B cell (primary cell): ENCODE measurements at regions not wholly inside any gene's neighbourhood (a gene's known extent, or its start where the extent isn't known, plus 50 kb on each side); places are given as distances from the start of the nearest gene placed in this dataset.

Experiments
- EZH2 ChIP-seq: IDR thresholded peaks from 2 replicates; pipeline ENCODE4 v1.6.1; 2012; ENCODE audit warnings: borderline replicate concordance, low read depth, mild to moderate bottlenecking, moderate library complexity, low read length; ENCODE audit not compliant: insufficient read depth, poor library complexity, severe bottlenecking
- TF ChIP-seq, protein P1 (sequence below): fragments of 200-600 bp; IDR thresholded peaks from one replicate; pipeline ENCODE4 v1.8.0; 2022; ENCODE audit warnings: antibody characterized with exemption, mild to moderate bottlenecking

DNA sequence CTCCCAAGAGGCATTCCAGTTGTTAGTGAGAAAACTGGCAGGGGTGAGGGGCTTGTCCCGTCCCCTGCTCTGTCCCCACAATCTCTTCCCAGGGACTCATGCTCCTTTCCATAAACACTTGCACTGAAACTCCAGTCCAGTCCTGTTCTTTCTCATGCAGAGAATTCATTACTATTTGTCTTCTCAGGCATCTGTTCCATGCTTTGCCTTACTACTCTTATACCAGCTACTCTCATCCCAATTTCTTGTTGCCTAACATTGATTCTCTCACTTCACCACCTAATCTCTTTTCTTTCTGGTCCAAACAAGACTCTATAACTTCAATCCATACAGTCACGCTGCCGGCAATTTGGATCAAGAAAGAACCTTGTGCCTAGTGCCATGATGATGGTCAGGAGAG lies 97.1 kb upstream of the VEGFC start:
- TF ChIP-seq, protein P1, sequence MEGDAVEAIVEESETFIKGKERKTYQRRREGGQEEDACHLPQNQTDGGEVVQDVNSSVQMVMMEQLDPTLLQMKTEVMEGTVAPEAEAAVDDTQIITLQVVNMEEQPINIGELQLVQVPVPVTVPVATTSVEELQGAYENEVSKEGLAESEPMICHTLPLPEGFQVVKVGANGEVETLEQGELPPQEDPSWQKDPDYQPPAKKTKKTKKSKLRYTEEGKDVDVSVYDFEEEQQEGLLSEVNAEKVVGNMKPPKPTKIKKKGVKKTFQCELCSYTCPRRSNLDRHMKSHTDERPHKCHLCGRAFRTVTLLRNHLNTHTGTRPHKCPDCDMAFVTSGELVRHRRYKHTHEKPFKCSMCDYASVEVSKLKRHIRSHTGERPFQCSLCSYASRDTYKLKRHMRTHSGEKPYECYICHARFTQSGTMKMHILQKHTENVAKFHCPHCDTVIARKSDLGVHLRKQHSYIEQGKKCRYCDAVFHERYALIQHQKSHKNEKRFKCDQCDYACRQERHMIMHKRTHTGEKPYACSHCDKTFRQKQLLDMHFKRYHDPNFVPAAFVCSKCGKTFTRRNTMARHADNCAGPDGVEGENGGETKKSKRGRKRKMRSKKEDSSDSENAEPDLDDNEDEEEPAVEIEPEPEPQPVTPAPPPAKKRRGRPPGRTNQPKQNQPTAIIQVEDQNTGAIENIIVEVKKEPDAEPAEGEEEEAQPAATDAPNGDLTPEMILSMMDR: no peak
- TF ChIP-seq EZH2: no peak
